ENCODE measurements at regions not wholly inside any gene's neighbourhood (a gene's known extent, or its start where the extent isn't known, plus 50 kb on each side); places are given as distances from the start of the nearest gene placed in this dataset.

DNA sequence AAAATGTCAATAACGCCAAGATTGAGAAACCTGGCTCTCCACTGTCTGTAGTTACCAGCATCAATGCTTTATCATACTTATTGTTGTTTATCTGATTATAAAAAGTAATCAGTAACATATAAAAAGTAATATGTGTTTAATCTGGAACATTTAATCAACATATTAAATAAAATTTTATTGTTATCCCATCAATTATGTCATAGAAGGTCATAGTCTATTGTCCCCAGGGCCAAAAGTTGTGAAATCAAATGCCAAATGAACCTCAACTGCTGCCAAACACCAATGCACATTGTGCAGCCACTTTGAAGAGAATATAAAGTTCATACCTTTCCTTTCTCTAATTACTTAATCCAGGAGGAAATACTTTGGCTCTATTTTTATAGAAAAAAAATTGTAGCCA, 106.6 kb downstream of the EOMES start (continued):
- TF ChIP-seq, protein P1, sequence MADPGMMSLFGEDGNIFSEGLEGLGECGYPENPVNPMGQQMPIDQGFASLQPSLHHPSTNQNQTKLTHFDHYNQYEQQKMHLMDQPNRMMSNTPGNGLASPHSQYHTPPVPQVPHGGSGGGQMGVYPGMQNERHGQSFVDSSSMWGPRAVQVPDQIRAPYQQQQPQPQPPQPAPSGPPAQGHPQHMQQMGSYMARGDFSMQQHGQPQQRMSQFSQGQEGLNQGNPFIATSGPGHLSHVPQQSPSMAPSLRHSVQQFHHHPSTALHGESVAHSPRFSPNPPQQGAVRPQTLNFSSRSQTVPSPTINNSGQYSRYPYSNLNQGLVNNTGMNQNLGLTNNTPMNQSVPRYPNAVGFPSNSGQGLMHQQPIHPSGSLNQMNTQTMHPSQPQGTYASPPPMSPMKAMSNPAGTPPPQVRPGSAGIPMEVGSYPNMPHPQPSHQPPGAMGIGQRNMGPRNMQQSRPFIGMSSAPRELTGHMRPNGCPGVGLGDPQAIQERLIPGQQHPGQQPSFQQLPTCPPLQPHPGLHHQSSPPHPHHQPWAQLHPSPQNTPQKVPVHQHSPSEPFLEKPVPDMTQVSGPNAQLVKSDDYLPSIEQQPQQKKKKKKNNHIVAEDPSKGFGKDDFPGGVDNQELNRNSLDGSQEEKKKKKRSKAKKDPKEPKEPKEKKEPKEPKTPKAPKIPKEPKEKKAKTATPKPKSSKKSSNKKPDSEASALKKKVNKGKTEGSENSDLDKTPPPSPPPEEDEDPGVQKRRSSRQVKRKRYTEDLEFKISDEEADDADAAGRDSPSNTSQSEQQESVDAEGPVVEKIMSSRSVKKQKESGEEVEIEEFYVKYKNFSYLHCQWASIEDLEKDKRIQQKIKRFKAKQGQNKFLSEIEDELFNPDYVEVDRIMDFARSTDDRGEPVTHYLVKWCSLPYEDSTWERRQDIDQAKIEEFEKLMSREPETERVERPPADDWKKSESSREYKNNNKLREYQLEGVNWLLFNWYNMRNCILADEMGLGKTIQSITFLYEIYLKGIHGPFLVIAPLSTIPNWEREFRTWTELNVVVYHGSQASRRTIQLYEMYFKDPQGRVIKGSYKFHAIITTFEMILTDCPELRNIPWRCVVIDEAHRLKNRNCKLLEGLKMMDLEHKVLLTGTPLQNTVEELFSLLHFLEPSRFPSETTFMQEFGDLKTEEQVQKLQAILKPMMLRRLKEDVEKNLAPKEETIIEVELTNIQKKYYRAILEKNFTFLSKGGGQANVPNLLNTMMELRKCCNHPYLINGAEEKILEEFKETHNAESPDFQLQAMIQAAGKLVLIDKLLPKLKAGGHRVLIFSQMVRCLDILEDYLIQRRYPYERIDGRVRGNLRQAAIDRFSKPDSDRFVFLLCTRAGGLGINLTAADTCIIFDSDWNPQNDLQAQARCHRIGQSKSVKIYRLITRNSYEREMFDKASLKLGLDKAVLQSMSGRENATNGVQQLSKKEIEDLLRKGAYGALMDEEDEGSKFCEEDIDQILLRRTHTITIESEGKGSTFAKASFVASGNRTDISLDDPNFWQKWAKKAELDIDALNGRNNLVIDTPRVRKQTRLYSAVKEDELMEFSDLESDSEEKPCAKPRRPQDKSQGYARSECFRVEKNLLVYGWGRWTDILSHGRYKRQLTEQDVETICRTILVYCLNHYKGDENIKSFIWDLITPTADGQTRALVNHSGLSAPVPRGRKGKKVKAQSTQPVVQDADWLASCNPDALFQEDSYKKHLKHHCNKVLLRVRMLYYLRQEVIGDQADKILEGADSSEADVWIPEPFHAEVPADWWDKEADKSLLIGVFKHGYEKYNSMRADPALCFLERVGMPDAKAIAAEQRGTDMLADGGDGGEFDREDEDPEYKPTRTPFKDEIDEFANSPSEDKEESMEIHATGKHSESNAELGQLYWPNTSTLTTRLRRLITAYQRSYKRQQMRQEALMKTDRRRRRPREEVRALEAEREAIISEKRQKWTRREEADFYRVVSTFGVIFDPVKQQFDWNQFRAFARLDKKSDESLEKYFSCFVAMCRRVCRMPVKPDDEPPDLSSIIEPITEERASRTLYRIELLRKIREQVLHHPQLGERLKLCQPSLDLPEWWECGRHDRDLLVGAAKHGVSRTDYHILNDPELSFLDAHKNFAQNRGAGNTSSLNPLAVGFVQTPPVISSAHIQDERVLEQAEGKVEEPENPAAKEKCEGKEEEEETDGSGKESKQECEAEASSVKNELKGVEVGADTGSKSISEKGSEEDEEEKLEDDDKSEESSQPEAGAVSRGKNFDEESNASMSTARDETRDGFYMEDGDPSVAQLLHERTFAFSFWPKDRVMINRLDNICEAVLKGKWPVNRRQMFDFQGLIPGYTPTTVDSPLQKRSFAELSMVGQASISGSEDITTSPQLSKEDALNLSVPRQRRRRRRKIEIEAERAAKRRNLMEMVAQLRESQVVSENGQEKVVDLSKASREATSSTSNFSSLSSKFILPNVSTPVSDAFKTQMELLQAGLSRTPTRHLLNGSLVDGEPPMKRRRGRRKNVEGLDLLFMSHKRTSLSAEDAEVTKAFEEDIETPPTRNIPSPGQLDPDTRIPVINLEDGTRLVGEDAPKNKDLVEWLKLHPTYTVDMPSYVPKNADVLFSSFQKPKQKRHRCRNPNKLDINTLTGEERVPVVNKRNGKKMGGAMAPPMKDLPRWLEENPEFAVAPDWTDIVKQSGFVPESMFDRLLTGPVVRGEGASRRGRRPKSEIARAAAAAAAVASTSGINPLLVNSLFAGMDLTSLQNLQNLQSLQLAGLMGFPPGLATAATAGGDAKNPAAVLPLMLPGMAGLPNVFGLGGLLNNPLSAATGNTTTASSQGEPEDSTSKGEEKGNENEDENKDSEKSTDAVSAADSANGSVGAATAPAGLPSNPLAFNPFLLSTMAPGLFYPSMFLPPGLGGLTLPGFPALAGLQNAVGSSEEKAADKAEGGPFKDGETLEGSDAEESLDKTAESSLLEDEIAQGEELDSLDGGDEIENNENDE (IDR thresholded peaks at IDR 0.05; ENCODE audit: insufficient replicate concordance, low read length): no peak
- no peak for TF ChIP-seq RNF2 (IDR thresholded peaks at IDR 0.05; ENCODE audit: borderline replicate concordance, low read depth, low read length, missing control alignments, poor library complexity, severe bottlenecking)
- TF ChIP-seq TCF12 (IDR thresholded peaks at IDR 0.05; ENCODE audit: low read depth, low read length): no peak
- TF ChIP-seq SRF (IDR thresholded peaks at IDR 0.05; ENCODE audit: low read depth, low read length): no peak
- no peak for TF ChIP-seq ZNF274 (IDR thresholded peaks at IDR 0.05; ENCODE audit: borderline replicate concordance, extremely low read depth, low read length)
- no peak for TF ChIP-seq SUZ12 (IDR thresholded peaks at IDR 0.05; ENCODE audit: low read length)
- no peak for TF ChIP-seq POLR2A (IDR thresholded peaks at IDR 0.05; ENCODE audit: control extremely low read depth in 1 of 2, low read depth in 2 of 2, low read length in 2 of 2)
- TF ChIP-seq YY1 (IDR thresholded peaks at IDR 0.05; ENCODE audit: low read depth, low read length): no peak
- TF ChIP-seq, protein P2, sequence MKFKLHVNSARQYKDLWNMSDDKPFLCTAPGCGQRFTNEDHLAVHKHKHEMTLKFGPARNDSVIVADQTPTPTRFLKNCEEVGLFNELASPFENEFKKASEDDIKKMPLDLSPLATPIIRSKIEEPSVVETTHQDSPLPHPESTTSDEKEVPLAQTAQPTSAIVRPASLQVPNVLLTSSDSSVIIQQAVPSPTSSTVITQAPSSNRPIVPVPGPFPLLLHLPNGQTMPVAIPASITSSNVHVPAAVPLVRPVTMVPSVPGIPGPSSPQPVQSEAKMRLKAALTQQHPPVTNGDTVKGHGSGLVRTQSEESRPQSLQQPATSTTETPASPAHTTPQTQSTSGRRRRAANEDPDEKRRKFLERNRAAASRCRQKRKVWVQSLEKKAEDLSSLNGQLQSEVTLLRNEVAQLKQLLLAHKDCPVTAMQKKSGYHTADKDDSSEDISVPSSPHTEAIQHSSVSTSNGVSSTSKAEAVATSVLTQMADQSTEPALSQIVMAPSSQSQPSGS (IDR thresholded peaks at IDR 0.05; ENCODE audit: low read length): no peak
- no peak for TF ChIP-seq RBBP5 (IDR thresholded peaks at IDR 0.05; ENCODE audit: borderline replicate concordance, low read depth, low read length)
- TF ChIP-seq CHD2 (IDR thresholded peaks at IDR 0.05; ENCODE audit: low read length): no peak

Measured in H1 (cell line).